Prostate gland (tissue), 2 donors: ENCODE measurements at regions not wholly inside any gene's neighbourhood (a gene's known extent, or its start where the extent isn't known, plus 50 kb on each side); places are given as distances from the start of the nearest gene placed in this dataset.
"Not testable (repeated sequence)": the region's sequence is repeated elsewhere in the genome, so short reads cannot be mapped to it uniquely, and the experiment has no call there.

Experiments
- DNase-seq: peaks from one replicate; pipeline ENCODE4 v3.0.0-alpha.2; 2019; ENCODE audit warnings: low spot score
- H3K27ac ChIP-seq, 2 donors: fragments of 200-600 bp; sonication (generic); 2 replicates each; pipeline ENCODE4 v1.5.1; 2017 to 2019
- H3K27me3 ChIP-seq: fragments of 200-600 bp; sonication (generic); replicated peaks from 2 replicates; pipeline ENCODE4 v1.5.1; 2019; ENCODE audit not compliant: insufficient read depth
- H3K36me3 ChIP-seq, 2 donors: fragments of 200-600 bp; sonication (generic); 1 replicate in 1 of 2; 2 replicates in 1 of 2; pipeline versions ENCODE4 v1.5.1 to v1.8.1; 2017 to 2019
- H3K4me1 ChIP-seq: fragments of 200-600 bp; sonication (generic); replicated peaks from 2 replicates; pipeline ENCODE4 v1.5.1; 2019
- H3K4me3 ChIP-seq, 2 donors: fragments of 200-600 bp; sonication (generic); 2 replicates each; pipeline ENCODE4 v1.5.1; 2017 to 2019
- H3K9me3 ChIP-seq: fragments of 200-600 bp; sonication (generic); 2 replicates; pipeline ENCODE4 v1.5.1; 2017
- CTCF ChIP-seq, 4 experiments: fragments of 200-600 bp in 2 of 4; fragments of 450-650 bp in 2 of 4; sonication (generic) in 2 of 4; IDR thresholded peaks; 1 replicate in 3 of 4; 2 replicates in 1 of 4; pipeline ENCODE4 v1.5.1; 2016 to 2019; ENCODE audit warnings: antibody characterized with exemption in 4 of 4, mild to moderate bottlenecking in 2 of 4, moderate library complexity in 2 of 4
- POLR2A ChIP-seq: fragments of 450-650 bp; IDR thresholded peaks from one replicate; pipeline ENCODE4 v1.6.1; 2016; ENCODE audit warnings: antibody characterized with exemption, mild to moderate bottlenecking
- POLR2AphosphoS5 ChIP-seq: sonication (generic); formaldehyde crosslinking; IDR thresholded peaks from one replicate; pipeline ENCODE4 v1.6.1; 2017; ENCODE audit warnings: antibody characterized with exemption
- WGBS: methylation state at CpG from one replicate; pipeline ENCODE4 v1.1.5; 2018; 5-methylcytosine and 5-hydroxymethylcytosine counted together
- intact Hi-C: fragments of 100-400 bp; cut with DNase I; formaldehyde crosslinking; loops from one replicate; pipeline ENCODE4 v1.14.2; 2022

- no peak for TF ChIP-seq POLR2AphosphoS5
- TF ChIP-seq POLR2A, result no peak
- TF ChIP-seq CTCF (IDR thresholded peaks at IDR 0.05), result no peak
- intact Hi-C loops, result no loop called here
- H3K4me1 ChIP-seq, result no peaks in the 10 kb centered on the region
Observed at GRCh38 chr10:60473557-60473956, 83.9 kb upstream of the ANK3 start.

GRCh38 chr10:60470091-60470490 lies 80.4 kb upstream of the ANK3 start:
- WGBS, result 95% methylated on average over 5 of the region's 5 CpGs
- Histone ChIP-seq H3K27me3 (no peaks in the 10 kb centered on the region), H3K9me3 (no peaks in the 10 kb centered on the region), H3K4me3 (no peak overlapping the region), H3K27ac (no peak overlapping the region), H3K4me1 (no peaks in the 10 kb centered on the region), H3K36me3 (no peaks in the 10 kb centered on the region)
- TF ChIP-seq POLR2AphosphoS5, result no peak
- TF ChIP-seq POLR2A, result no peak
- no peak for TF ChIP-seq CTCF (IDR thresholded peaks at IDR 0.05)
- intact Hi-C loops, result no loop called here
- no peak for DNase-seq

More at GRCh38 chr10:60473557-60473956, 83.9 kb upstream of the ANK3 start:
- Histone ChIP-seq H3K4me3 (no peak overlapping the region), H3K9me3 (no peaks in the 10 kb centered on the region), H3K27ac (no peak overlapping the region), H3K36me3 (no peaks in the 10 kb centered on the region), H3K27me3 (no peaks in the 10 kb centered on the region)
- no peak for DNase-seq
- 96% methylated on average over 2 of the region's 2 CpGs for WGBS

GRCh38 chr10:60469147-60469546 lies 79.5 kb upstream of the ANK3 start:
- H3K27me3 ChIP-seq, H3K27ac ChIP-seq, H3K4me1 ChIP-seq, DNase-seq, intact Hi-C loops, H3K36me3 ChIP-seq, H3K4me3 ChIP-seq, H3K9me3 ChIP-seq: not testable (repeated sequence)

- H3K9me3 ChIP-seq, result no peaks in the 10 kb centered on the region
- no peak overlapping the region for H3K27ac ChIP-seq
- 87% methylated on average over 3 of the region's 3 CpGs for WGBS
- intact Hi-C loops, result no loop called here
- no peaks in the 10 kb centered on the region for H3K27me3 ChIP-seq
- no peaks in the 10 kb centered on the region for H3K36me3 ChIP-seq
- H3K4me3 ChIP-seq, result no peak overlapping the region
- TF ChIP-seq POLR2A, result no peak
- no peak for TF ChIP-seq CTCF (IDR thresholded peaks at IDR 0.05)
- no peak for TF ChIP-seq POLR2AphosphoS5
- H3K4me1 ChIP-seq, result no peaks in the 10 kb centered on the region
- DNase-seq, result no peak
Observed at GRCh38 chr10:60467202-60467546, 77.5 kb upstream of the ANK3 start.

- WGBS, result 77% methylated on average over 4 of the region's 4 CpGs
- H3K27me3 ChIP-seq, result no peaks in the 10 kb centered on the region
- H3K4me1 ChIP-seq, result no peaks in the 10 kb centered on the region
- no peak overlapping the region for H3K27ac ChIP-seq
- H3K36me3 ChIP-seq, result no peaks in the 10 kb centered on the region
- H3K4me3 ChIP-seq, result no peak overlapping the region
- TF ChIP-seq CTCF (IDR thresholded peaks at IDR 0.05) (no peak), POLR2A (no peak), POLR2AphosphoS5 (no peak)
- intact Hi-C loops, result no loop called here
- H3K9me3 ChIP-seq, result no peaks in the 10 kb centered on the region
- no peak for DNase-seq
Observed at GRCh38 chr10:60466267-60467201, 76.9 kb upstream of the ANK3 start.
